ENCODE measurements at regions not wholly inside any gene's neighbourhood (a gene's known extent, or its start where the extent isn't known, plus 50 kb on each side); places are given as distances from the start of the nearest gene placed in this dataset.

DNA sequence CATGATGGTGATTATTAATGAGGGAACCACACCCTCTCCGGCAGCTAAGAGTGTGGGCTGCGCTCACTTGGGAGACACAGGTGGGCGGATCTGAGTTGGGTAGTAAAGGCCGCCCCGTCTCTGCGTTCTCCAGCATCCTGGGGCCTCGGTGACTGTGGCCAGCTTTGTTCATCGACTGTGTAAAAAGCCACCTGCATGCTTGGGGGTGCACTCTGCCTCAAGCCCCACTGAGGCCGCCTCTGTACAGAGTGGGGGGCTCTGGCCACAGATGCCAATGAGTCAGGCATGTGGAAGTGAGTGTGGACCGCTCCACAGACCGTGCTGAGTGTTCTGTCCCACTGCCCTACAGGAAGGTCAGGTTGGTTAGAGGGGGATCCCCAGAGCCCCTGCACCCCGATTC, 192.7 kb downstream of the SHANK2 start:
- no peak overlapping the region for H3K4me3 ChIP-seq (ENCODE audit: low read depth, low read length)
- TF ChIP-seq, protein P1, sequence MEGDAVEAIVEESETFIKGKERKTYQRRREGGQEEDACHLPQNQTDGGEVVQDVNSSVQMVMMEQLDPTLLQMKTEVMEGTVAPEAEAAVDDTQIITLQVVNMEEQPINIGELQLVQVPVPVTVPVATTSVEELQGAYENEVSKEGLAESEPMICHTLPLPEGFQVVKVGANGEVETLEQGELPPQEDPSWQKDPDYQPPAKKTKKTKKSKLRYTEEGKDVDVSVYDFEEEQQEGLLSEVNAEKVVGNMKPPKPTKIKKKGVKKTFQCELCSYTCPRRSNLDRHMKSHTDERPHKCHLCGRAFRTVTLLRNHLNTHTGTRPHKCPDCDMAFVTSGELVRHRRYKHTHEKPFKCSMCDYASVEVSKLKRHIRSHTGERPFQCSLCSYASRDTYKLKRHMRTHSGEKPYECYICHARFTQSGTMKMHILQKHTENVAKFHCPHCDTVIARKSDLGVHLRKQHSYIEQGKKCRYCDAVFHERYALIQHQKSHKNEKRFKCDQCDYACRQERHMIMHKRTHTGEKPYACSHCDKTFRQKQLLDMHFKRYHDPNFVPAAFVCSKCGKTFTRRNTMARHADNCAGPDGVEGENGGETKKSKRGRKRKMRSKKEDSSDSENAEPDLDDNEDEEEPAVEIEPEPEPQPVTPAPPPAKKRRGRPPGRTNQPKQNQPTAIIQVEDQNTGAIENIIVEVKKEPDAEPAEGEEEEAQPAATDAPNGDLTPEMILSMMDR (IDR thresholded peaks at IDR 0.05; ENCODE audit: insufficient read depth, low read depth, low read length): no peak
- no peak for DNase-seq (ENCODE audit: low read depth)

- DNase-seq (ENCODE audit: low read depth): no peak
- TF ChIP-seq, protein P1 (IDR thresholded peaks at IDR 0.05; ENCODE audit: insufficient read depth, low read depth, low read length): no peak
- H3K4me3 ChIP-seq (ENCODE audit: low read depth, low read length): no peak overlapping the region
These were observed 196.5 kb downstream of the SHANK2 start for GRCh38 chr11:71055925-71056324.

Measured in fibroblast of villous mesenchyme (primary cell).